Umbilical cord (tissue), 1 donor: ENCODE measurements at regions not wholly inside any gene's neighbourhood (a gene's known extent, or its start where the extent isn't known, plus 50 kb on each side); places are given as distances from the start of the nearest gene placed in this dataset.

Source experiments
- DNase-seq: peaks from one replicate; pipeline ENCODE4 v3.0.0-alpha.2; 2015; ENCODE audit warnings: low spot score

GRCh38 chr13:21318891-21319532, 140.1 kb downstream of the ZDHHC20 start:
- no peak for DNase-seq

GRCh38 chr13:21319869-21320641, 139.0 kb downstream of the ZDHHC20 start:
- no peak for DNase-seq

GRCh38 chr13:21320642-21321034, 138.5 kb downstream of the ZDHHC20 start:
- DNase-seq = no peak

GRCh38 chr13:21321269-21321668, 137.8 kb downstream of the ZDHHC20 start:
- DNase-seq = no peak

- DNase-seq = no peak
These were observed 136.7 kb downstream of the ZDHHC20 start for GRCh38 chr13:21322327-21322965.
